Gastrocnemius medialis (tissue), 4 donors: ENCODE measurements at regions not wholly inside any gene's neighbourhood (a gene's known extent, or its start where the extent isn't known, plus 50 kb on each side); places are given as distances from the start of the nearest gene placed in this dataset.

Experiments
- ATAC-seq, 2 donors: fragments of 150-250 bp; one replicate each; pipeline ENCODE4 v1.9.1; 2016
- DNase-seq, 2 donors: peaks; one replicate each; pipeline ENCODE4 v3.0.0-alpha.2; 2019
- H3K27ac ChIP-seq, 4 donors: fragments of 200-600 bp; sonication (generic); 1 replicate in 1 of 4; 2 replicates in 3 of 4; pipeline ENCODE4 v1.5.1; 2016 to 2018; ENCODE audit warnings: mild to moderate bottlenecking in 2 of 4, moderate library complexity in 1 of 4
- H3K27me3 ChIP-seq, 3 donors: fragments of 200-600 bp; sonication (generic) in 2 of 3; 1 replicate in 1 of 3; 2 replicates in 2 of 3; pipeline versions ENCODE4 v1.5.1 to v1.6.0; 2016 to 2019; ENCODE audit warnings: mild to moderate bottlenecking in 1 of 3, moderate library complexity in 1 of 3
- H3K36me3 ChIP-seq, 2 donors: fragments of 200-600 bp; sonication (generic) in 1 of 2; one replicate each; pipeline ENCODE4 v1.5.1; 2017 to 2018
- H3K4me1 ChIP-seq, 2 donors: fragments of 200-600 bp; sonication (generic) in 1 of 2; one replicate each; pipeline ENCODE4 v1.5.1; 2016 to 2017; ENCODE audit warnings: mild to moderate bottlenecking in 2 of 2
- H3K4me3 ChIP-seq, 4 donors: fragments of 200-600 bp; sonication (generic) in 3 of 4; 1 replicate in 1 of 4; 2 replicates in 3 of 4; pipeline ENCODE4 v1.5.1; 2016 to 2019; ENCODE audit warnings: mild to moderate bottlenecking in 2 of 4
- H3K9me3 ChIP-seq, 3 donors: fragments of 200-600 bp; sonication (generic) in 2 of 3; 1 replicate in 1 of 3; 2 replicates in 2 of 3; pipeline ENCODE4 v1.5.1; 2016 to 2019
- CTCF ChIP-seq, 5 experiments: fragments of 450-650 bp in 3 of 5; fragments of 200-600 bp in 2 of 5; sonication (generic) in 2 of 5; IDR thresholded peaks in 4 of 5; conservative IDR thresholded peaks in 1 of 5; 1 replicate in 4 of 5; 2 replicates in 1 of 5; pipeline ENCODE4 v1.5.1; 2016 to 2019; ENCODE audit warnings: antibody characterized with exemption in 5 of 5, mild to moderate bottlenecking in 3 of 5, moderate library complexity in 3 of 5
- POLR2A ChIP-seq, 2 donors: fragments of 450-650 bp; IDR thresholded peaks; one replicate each; pipeline ENCODE4 v1.6.1; 2017; ENCODE audit warnings: antibody characterized with exemption in 2 of 2, mild to moderate bottlenecking in 2 of 2, moderate library complexity in 2 of 2
- in situ Hi-C, 4 donors: fragments of 200-750 bp; cut with MboI; loops; one replicate each; pipeline versions ENCODE4 v1.15.0 to v1.8.0; 2017; ENCODE audit warnings: low sequenced_read_pairs in 4 of 4
- intact Hi-C: fragments of 100-400 bp; cut with DNase I; formaldehyde crosslinking; loops from one replicate; pipeline ENCODE4 v1.15.1; 2023; ENCODE audit warnings: low total_unique reads

- no peaks in the 10 kb centered on the region for H3K36me3 ChIP-seq
- H3K27ac ChIP-seq: no peak overlapping the region
- ATAC-seq (no peak), DNase-seq (no peak)
- no peaks in the 10 kb centered on the region for H3K27me3 ChIP-seq
- in situ Hi-C loops: loop anchor here in 1 of 4 donors (10.0 kb wide), 1 partner anchor 85 kb away; no protein-coding TSS in a partner anchor
- no peak overlapping the region for H3K4me3 ChIP-seq
- intact Hi-C loops: no loop called here
- no peaks in the 10 kb centered on the region for H3K4me1 ChIP-seq
- TF ChIP-seq POLR2A (IDR thresholded peaks at IDR 0.05) (no peak), CTCF (IDR thresholded peaks at IDR 0.05 in 4 of 5, conservative IDR thresholded peaks at IDR 0.05 in 1 of 5) (no peak)
- no peaks in the 10 kb centered on the region for H3K9me3 ChIP-seq
These were observed 1907.9 kb downstream of the MRPL39 start for GRCh38 chr21:23699402-23699801.

GRCh38 chr21:23698619-23699018 lies 1908.7 kb downstream of the MRPL39 start:
- Histone ChIP-seq H3K4me3 (no peak overlapping the region), H3K4me1 (no peaks in the 10 kb centered on the region), H3K9me3 (no peaks in the 10 kb centered on the region), H3K27me3 (no peaks in the 10 kb centered on the region), H3K36me3 (no peaks in the 10 kb centered on the region), H3K27ac (no peak overlapping the region)
- in situ Hi-C loops (loop anchor here in 1 of 4 donors (10.0 kb wide), 1 partner anchor 84 kb away; no protein-coding TSS in a partner anchor), intact Hi-C loops (no loop called here)
- TF ChIP-seq POLR2A (IDR thresholded peaks at IDR 0.05) (no peak), CTCF (IDR thresholded peaks at IDR 0.05 in 4 of 5, conservative IDR thresholded peaks at IDR 0.05 in 1 of 5) (no peak)
- ATAC-seq (no peak), DNase-seq (no peak)

GRCh38 chr21:23695443-23695842 lies 1911.8 kb downstream of the MRPL39 start:
- intact Hi-C loops: no loop called here
- no peaks in the 10 kb centered on the region for H3K4me1 ChIP-seq
- in situ Hi-C loops: loop anchor here in 1 of 4 donors (10.0 kb wide), 1 partner anchor 81 kb away; no protein-coding TSS in a partner anchor
- no peaks in the 10 kb centered on the region for H3K36me3 ChIP-seq
- no peaks in the 10 kb centered on the region for H3K9me3 ChIP-seq
- H3K27me3 ChIP-seq: no peaks in the 10 kb centered on the region
- TF ChIP-seq POLR2A (IDR thresholded peaks at IDR 0.05): no peak
- no peak for TF ChIP-seq CTCF (IDR thresholded peaks at IDR 0.05 in 4 of 5, conservative IDR thresholded peaks at IDR 0.05 in 1 of 5)
- no peak for ATAC-seq
- H3K27ac ChIP-seq: no peak overlapping the region
- H3K4me3 ChIP-seq: no peak overlapping the region
- no peak for DNase-seq

GRCh38 chr21:23694390-23694789 lies 1912.9 kb downstream of the MRPL39 start:
- intact Hi-C loops: no loop called here
- H3K27me3 ChIP-seq: no peaks in the 10 kb centered on the region
- in situ Hi-C loops: loop anchor here in 1 of 4 donors (10.0 kb wide), 1 partner anchor 80 kb away; no protein-coding TSS in a partner anchor
- H3K9me3 ChIP-seq: no peaks in the 10 kb centered on the region
- TF ChIP-seq POLR2A (IDR thresholded peaks at IDR 0.05) (no peak), CTCF (IDR thresholded peaks at IDR 0.05 in 4 of 5, conservative IDR thresholded peaks at IDR 0.05 in 1 of 5) (no peak)
- no peak overlapping the region for H3K4me3 ChIP-seq
- DNase-seq (no peak), ATAC-seq (no peak)
- H3K36me3 ChIP-seq: no peaks in the 10 kb centered on the region
- H3K4me1 ChIP-seq: no peaks in the 10 kb centered on the region
- H3K27ac ChIP-seq: no peak overlapping the region

GRCh38 chr21:23690316-23690715 lies 1917.0 kb downstream of the MRPL39 start:
- DNase-seq (no peak), ATAC-seq (no peak)
- Histone ChIP-seq H3K9me3 (no peaks in the 10 kb centered on the region), H3K4me1 (no peaks in the 10 kb centered on the region), H3K36me3 (no peaks in the 10 kb centered on the region), H3K27me3 (no peaks in the 10 kb centered on the region), H3K27ac (no peak overlapping the region), H3K4me3 (no peak overlapping the region)
- no peak for TF ChIP-seq POLR2A (IDR thresholded peaks at IDR 0.05)
- in situ Hi-C loops: loop anchor here in 1 of 4 donors (10.0 kb wide), 1 partner anchor 76 kb away; no protein-coding TSS in a partner anchor
- intact Hi-C loops: no loop called here
